ENCODE measurements at regions not wholly inside any gene's neighbourhood (a gene's known extent, or its start where the extent isn't known, plus 50 kb on each side); places are given as distances from the start of the nearest gene placed in this dataset.

DNA sequence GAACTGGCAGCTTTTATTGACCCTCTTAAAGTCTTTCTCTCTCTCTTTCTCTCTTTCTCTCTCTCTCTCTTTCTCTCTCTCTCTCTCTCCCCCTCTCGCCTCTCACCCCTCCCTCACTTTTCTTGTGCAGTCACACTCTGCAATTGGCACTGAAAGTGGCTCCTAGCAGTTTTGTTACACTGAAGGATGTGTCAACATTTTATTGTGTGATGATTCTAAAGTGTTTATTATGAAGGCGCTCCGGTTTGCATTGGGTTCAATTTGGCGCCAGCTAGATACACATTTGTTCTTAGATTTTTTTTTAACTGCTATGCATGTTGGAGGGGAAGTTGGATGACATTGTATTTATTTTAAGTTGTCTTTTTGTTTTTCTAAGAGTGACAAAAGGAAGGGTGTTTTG, 64.0 kb upstream of the CHRM3 start:
- H3K9me3 ChIP-seq (ENCODE audit: low read depth, low read length), result no peaks in the 10 kb centered on the region
- H4K20me1 ChIP-seq (ENCODE audit: insufficient read depth, low read length), result no peaks in the 10 kb centered on the region
- H3K4me2 ChIP-seq (ENCODE audit: insufficient read depth, low read length), result no peak overlapping the region
- DNase-seq (ENCODE audit: insufficient read length, low spot score, missing footprints), result no peak
- H3K79me2 ChIP-seq (ENCODE audit: insufficient read depth, low read length), result no peaks in the 10 kb centered on the region
- H3K27me3 ChIP-seq (ENCODE audit: insufficient read depth, low read length), result no peaks in the 10 kb centered on the region
- no peak overlapping the region for H3K4me3 ChIP-seq (ENCODE audit: insufficient read depth, low read length)
- no peak overlapping the region for H3K27ac ChIP-seq (ENCODE audit: low read depth, low read length)
- no peaks in the 10 kb centered on the region for H3K36me3 ChIP-seq (ENCODE audit: insufficient read depth, low read length)
- TF ChIP-seq, protein P1, sequence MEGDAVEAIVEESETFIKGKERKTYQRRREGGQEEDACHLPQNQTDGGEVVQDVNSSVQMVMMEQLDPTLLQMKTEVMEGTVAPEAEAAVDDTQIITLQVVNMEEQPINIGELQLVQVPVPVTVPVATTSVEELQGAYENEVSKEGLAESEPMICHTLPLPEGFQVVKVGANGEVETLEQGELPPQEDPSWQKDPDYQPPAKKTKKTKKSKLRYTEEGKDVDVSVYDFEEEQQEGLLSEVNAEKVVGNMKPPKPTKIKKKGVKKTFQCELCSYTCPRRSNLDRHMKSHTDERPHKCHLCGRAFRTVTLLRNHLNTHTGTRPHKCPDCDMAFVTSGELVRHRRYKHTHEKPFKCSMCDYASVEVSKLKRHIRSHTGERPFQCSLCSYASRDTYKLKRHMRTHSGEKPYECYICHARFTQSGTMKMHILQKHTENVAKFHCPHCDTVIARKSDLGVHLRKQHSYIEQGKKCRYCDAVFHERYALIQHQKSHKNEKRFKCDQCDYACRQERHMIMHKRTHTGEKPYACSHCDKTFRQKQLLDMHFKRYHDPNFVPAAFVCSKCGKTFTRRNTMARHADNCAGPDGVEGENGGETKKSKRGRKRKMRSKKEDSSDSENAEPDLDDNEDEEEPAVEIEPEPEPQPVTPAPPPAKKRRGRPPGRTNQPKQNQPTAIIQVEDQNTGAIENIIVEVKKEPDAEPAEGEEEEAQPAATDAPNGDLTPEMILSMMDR (IDR thresholded peaks at IDR 0.05; ENCODE audit: extremely low read depth, low read depth, low read length), result no peak
- H3K4me1 ChIP-seq (ENCODE audit: insufficient read depth, low read length), result no peaks in the 10 kb centered on the region
- no peak overlapping the region for H2AFZ ChIP-seq (ENCODE audit: low read length)

DNA sequence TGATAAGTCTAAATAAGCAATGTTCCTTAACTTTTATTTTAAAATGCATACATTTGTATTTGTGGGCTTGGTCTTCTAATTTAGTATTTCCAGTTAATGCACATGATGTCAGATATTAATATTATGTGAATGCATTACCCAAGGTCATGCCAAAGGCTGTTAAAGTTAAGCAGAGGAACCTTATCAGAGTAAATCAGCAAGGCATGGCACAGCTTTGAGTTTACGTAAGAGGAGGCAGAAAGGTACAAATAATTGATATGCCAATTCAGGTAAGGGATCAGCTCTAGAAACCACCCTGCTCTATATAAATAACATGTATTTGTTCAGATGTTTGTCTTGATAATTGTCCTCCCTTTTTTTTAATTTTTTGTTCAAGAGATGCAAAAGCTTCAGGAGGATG, 64.5 kb upstream of the CHRM3 start:
- H3K4me2 ChIP-seq (ENCODE audit: insufficient read depth, low read length), result no peak overlapping the region

DNA sequence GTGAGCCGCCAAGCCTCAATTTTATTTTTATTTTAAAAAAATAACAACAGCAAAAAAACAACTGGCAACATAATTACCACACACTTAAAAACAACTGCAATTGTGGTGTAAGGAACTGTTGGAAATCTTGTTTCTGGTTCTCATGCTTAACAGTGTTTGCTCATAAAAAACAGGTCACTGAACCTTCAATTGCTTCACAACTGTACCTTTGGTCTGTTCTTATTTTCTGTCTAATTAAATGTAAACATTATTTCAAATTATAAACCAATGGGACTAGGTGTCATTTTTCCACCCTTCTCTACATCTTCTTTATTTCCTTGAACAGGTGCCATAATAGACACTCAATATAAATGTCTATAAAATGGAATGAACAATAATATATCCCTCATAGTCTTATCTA, 68.4 kb upstream of the CHRM3 start:
- DNase-seq (ENCODE audit: insufficient read length, low spot score, missing footprints), result no peak
- no peaks in the 10 kb centered on the region for H3K27me3 ChIP-seq (ENCODE audit: insufficient read depth, low read length)
- TF ChIP-seq, protein P1 (IDR thresholded peaks at IDR 0.05; ENCODE audit: extremely low read depth, low read depth, low read length), result no peak

More for the DNA sequence above, 64.5 kb upstream of the CHRM3 start:
- Histone ChIP-seq H3K27me3 (ENCODE audit: insufficient read depth, low read length) (no peaks in the 10 kb centered on the region), H3K79me2 (ENCODE audit: insufficient read depth, low read length) (no peaks in the 10 kb centered on the region), H3K4me3 (ENCODE audit: insufficient read depth, low read length) (no peak overlapping the region), H3K36me3 (ENCODE audit: insufficient read depth, low read length) (no peaks in the 10 kb centered on the region), H3K4me1 (ENCODE audit: insufficient read depth, low read length) (no peaks in the 10 kb centered on the region), H3K27ac (ENCODE audit: low read depth, low read length) (no peak overlapping the region), H3K9me3 (ENCODE audit: low read depth, low read length) (no peaks in the 10 kb centered on the region), H2AFZ (ENCODE audit: low read length) (no peak overlapping the region), H4K20me1 (ENCODE audit: insufficient read depth, low read length) (no peaks in the 10 kb centered on the region)
- no peak for DNase-seq (ENCODE audit: insufficient read length, low spot score, missing footprints)
- TF ChIP-seq, protein P1 (IDR thresholded peaks at IDR 0.05; ENCODE audit: extremely low read depth, low read depth, low read length), result no peak

DNA sequence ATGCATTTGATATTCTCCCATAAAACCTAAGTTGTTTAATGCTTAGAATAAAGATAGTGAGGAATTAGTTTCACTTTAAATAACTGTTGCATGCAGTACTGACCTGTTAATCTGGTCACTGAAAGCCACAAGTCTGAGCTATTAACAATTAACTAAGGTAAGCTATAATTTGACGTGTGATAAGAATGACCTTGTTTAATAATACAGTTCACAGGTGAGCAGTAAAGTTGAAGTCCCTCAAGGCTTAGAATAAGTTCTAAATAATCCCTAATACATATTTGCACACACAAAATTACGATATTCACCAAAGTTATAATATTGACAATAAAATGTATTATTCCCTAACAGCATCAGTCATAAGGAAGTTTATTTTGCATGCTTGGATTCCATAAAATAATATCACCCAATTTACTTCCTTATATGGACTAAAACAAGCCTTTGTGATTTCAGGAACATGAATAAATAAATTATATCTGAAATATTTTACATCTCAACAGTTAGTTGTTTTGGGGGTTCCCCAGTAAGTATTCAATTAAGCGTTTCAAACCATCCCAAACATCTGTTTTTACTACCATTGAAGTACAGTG, 70.6 kb upstream of the CHRM3 start:
- no peak overlapping the region for H3K4me2 ChIP-seq (ENCODE audit: insufficient read depth, low read length)
- no peak overlapping the region for H3K27ac ChIP-seq (ENCODE audit: low read depth, low read length)
- H3K4me3 ChIP-seq (ENCODE audit: insufficient read depth, low read length), result no peak overlapping the region
- TF ChIP-seq, protein P1 (IDR thresholded peaks at IDR 0.05; ENCODE audit: extremely low read depth, low read depth, low read length), result no peak
- H3K9me3 ChIP-seq (ENCODE audit: low read depth, low read length), result no peaks in the 10 kb centered on the region
- H4K20me1 ChIP-seq (ENCODE audit: insufficient read depth, low read length), result no peaks in the 10 kb centered on the region
- no peaks in the 10 kb centered on the region for H3K79me2 ChIP-seq (ENCODE audit: insufficient read depth, low read length)
- no peaks in the 10 kb centered on the region for H3K27me3 ChIP-seq (ENCODE audit: insufficient read depth, low read length)
- no peaks in the 10 kb centered on the region for H3K36me3 ChIP-seq (ENCODE audit: insufficient read depth, low read length)
- no peak for DNase-seq (ENCODE audit: insufficient read length, low spot score, missing footprints)
- no peak overlapping the region for H2AFZ ChIP-seq (ENCODE audit: low read length)
- H3K4me1 ChIP-seq (ENCODE audit: insufficient read depth, low read length), result no peaks in the 10 kb centered on the region

More for the DNA sequence above, 68.4 kb upstream of the CHRM3 start:
- no peaks in the 10 kb centered on the region for H3K79me2 ChIP-seq (ENCODE audit: insufficient read depth, low read length)
- H3K27ac ChIP-seq (ENCODE audit: low read depth, low read length), result no peak overlapping the region
- H4K20me1 ChIP-seq (ENCODE audit: insufficient read depth, low read length), result no peaks in the 10 kb centered on the region
- no peaks in the 10 kb centered on the region for H3K36me3 ChIP-seq (ENCODE audit: insufficient read depth, low read length)
- H3K9me3 ChIP-seq (ENCODE audit: low read depth, low read length), result no peaks in the 10 kb centered on the region
- H3K4me3 ChIP-seq (ENCODE audit: insufficient read depth, low read length), result no peak overlapping the region
- H2AFZ ChIP-seq (ENCODE audit: low read length), result no peak overlapping the region
- no peak overlapping the region for H3K4me2 ChIP-seq (ENCODE audit: insufficient read depth, low read length)
- no peaks in the 10 kb centered on the region for H3K4me1 ChIP-seq (ENCODE audit: insufficient read depth, low read length)
